ENCODE measurements at regions not wholly inside any gene's neighbourhood (a gene's known extent, or its start where the extent isn't known, plus 50 kb on each side); places are given as distances from the start of the nearest gene placed in this dataset.
"Not testable (repeated sequence)": the region's sequence is repeated elsewhere in the genome, so short reads cannot be mapped to it uniquely, and the experiment has no call there.

GRCh38 chr1:96096613-96097321 lies 624.8 kb upstream of the PTBP2 start:
- no peak for DNase-seq

- DNase-seq = no peak
These were observed 617.1 kb upstream of the PTBP2 start for GRCh38 chr1:96104506-96104905.

- no peak for DNase-seq
These were observed 616.7 kb upstream of the PTBP2 start for GRCh38 chr1:96104906-96105305.

- DNase-seq = no peak
These were observed 604.9 kb upstream of the PTBP2 start for GRCh38 chr1:96116731-96117130.

- DNase-seq = no peak
These were observed 591.2 kb upstream of the PTBP2 start for GRCh38 chr1:96130432-96130831.

GRCh38 chr1:96144636-96145035 lies 576.9 kb upstream of the PTBP2 start:
- DNase-seq = no peak

GRCh38 chr1:96145492-96145891 lies 576.1 kb upstream of the PTBP2 start:
- DNase-seq = no peak

GRCh38 chr1:96152957-96153356 lies 568.6 kb upstream of the PTBP2 start:
- DNase-seq = not testable (repeated sequence)

GRCh38 chr1:96157101-96157500 lies 564.5 kb upstream of the PTBP2 start:
- no peak for DNase-seq

GRCh38 chr1:96159379-96159778 lies 562.2 kb upstream of the PTBP2 start:
- no peak for DNase-seq

GRCh38 chr1:96164053-96164452 lies 557.5 kb upstream of the PTBP2 start:
- DNase-seq = no peak

GRCh38 chr1:96178053-96178452 lies 543.5 kb upstream of the PTBP2 start:
- DNase-seq = no peak

- DNase-seq = no peak
These were observed 538.1 kb upstream of the PTBP2 start for GRCh38 chr1:96183485-96183884.

GRCh38 chr1:96183928-96184327 lies 537.7 kb upstream of the PTBP2 start:
- DNase-seq = no peak

GRCh38 chr1:96185181-96185580 lies 536.4 kb upstream of the PTBP2 start:
- DNase-seq = no peak

GRCh38 chr1:96187020-96187419 lies 534.6 kb upstream of the PTBP2 start:
- DNase-seq = no peak

- DNase-seq = no peak
These were observed 530.4 kb upstream of the PTBP2 start for GRCh38 chr1:96191165-96191564.

GRCh38 chr1:96206451-96206850 lies 515.1 kb upstream of the PTBP2 start:
- DNase-seq = no peak

- DNase-seq = no peak
These were observed 513.6 kb upstream of the PTBP2 start for GRCh38 chr1:96207936-96208335.

- DNase-seq = no peak
These were observed 513.2 kb upstream of the PTBP2 start for GRCh38 chr1:96208428-96208827.

- no peak for DNase-seq
These were observed 511.5 kb upstream of the PTBP2 start for GRCh38 chr1:96210054-96210453.

GRCh38 chr1:96211202-96211601 lies 510.4 kb upstream of the PTBP2 start:
- DNase-seq = no peak

- DNase-seq = no peak
These were observed 506.6 kb upstream of the PTBP2 start for GRCh38 chr1:96214982-96215381.

- no peak for DNase-seq
These were observed 500.9 kb upstream of the PTBP2 start for GRCh38 chr1:96220651-96221050.

- no peak for DNase-seq
These were observed 498.9 kb upstream of the PTBP2 start for GRCh38 chr1:96222701-96223100.

Measured in midbrain (tissue), 1 donor.